Activated CD4-positive, alpha-beta T cell treated with anti-CD3 and anti-CD28 coated beads, Interleukin-2, amount 10 ng/mL, durations not matched to agents 7 days and 5 days (primary cell): ENCODE measurements at regions not wholly inside any gene's neighbourhood (a gene's known extent, or its start where the extent isn't known, plus 50 kb on each side); places are given as distances from the start of the nearest gene placed in this dataset.
"Not testable (repeated sequence)": the region's sequence is repeated elsewhere in the genome, so short reads cannot be mapped to it uniquely, and the experiment has no call there.

Experiments
- CTCF ChIA-PET: fragments of 350-600 bp; sonication (Branson Sonifier 250); formaldehyde crosslinking; loops from one replicate; lab custom pipeline; 2021; ENCODE audit warnings: antibody characterized with exemption; lab: Charles Lee
- POLR2A ChIA-PET: fragments of 350-600 bp; sonication (Branson Sonifier 250); formaldehyde crosslinking; loops from one replicate; lab custom pipeline; 2021; ENCODE audit warnings: antibody characterized with exemption; lab: Charles Lee
- DNase-seq: peaks from one replicate; pipeline ENCODE4 v3.0.0-alpha.2; 2020
- H3K27ac Mint-ChIP-seq: one replicate; pipeline ENCODE4 v1.8.0; 2021; ENCODE audit warnings: mild to moderate bottlenecking, moderate library complexity, mixed read lengths
- H3K27me3 Mint-ChIP-seq: one replicate; pipeline ENCODE4 v1.8.0; 2021; ENCODE audit warnings: mixed read lengths
- H3K36me3 Mint-ChIP-seq: one replicate; pipeline ENCODE4 v1.8.0; 2021; ENCODE audit warnings: low read depth, mixed read lengths
- H3K4me1 Mint-ChIP-seq: one replicate; pipeline ENCODE4 v1.8.0; 2021; ENCODE audit warnings: mixed read lengths
- H3K4me3 Mint-ChIP-seq: one replicate; pipeline ENCODE4 v1.8.0; 2021; ENCODE audit warnings: mild to moderate bottlenecking, moderate library complexity, mixed read lengths
- H3K9me3 Mint-ChIP-seq: one replicate; pipeline ENCODE4 v1.8.0; 2021; ENCODE audit warnings: mixed read lengths

- Mint-ChIP-seq H3K9me3 (peaks cover 23% of the 10 kb centered on the region), H3K27me3 (peaks cover 4% of the 10 kb centered on the region), H3K4me1 (no peaks in the 10 kb centered on the region), H3K4me3 (no peak overlapping the region), H3K36me3 (peaks cover 2% of the 10 kb centered on the region), H3K27ac (no peak overlapping the region)
- ChIA-PET POLR2A (no interaction called here), CTCF (no interaction called here)
- no peak for DNase-seq
Measured at GRCh38 chr13:99768986-99769385, 202.6 kb downstream of the ZIC5 start.

GRCh38 chr13:99766641-99767045 is 204.9 kb downstream of the ZIC5 start:
- Mint-ChIP-seq H3K27ac (no peak overlapping the region), H3K36me3 (no peaks in the 10 kb centered on the region), H3K9me3 (peaks cover 40% of the 10 kb centered on the region), H3K4me1 (no peaks in the 10 kb centered on the region), H3K4me3 (no peak overlapping the region), H3K27me3 (peaks cover 4% of the 10 kb centered on the region)
- no peak for DNase-seq
- POLR2A ChIA-PET, result no interaction called here
- CTCF ChIA-PET, result interaction anchor here (0.7 kb wide), 1 partner anchor 21 kb away, joined by 3 read pairs; no protein-coding TSS in a partner anchor

GRCh38 chr13:99765869-99766268 is 205.7 kb downstream of the ZIC5 start:
- CTCF ChIA-PET, result interaction anchor here (0.7 kb wide), 1 partner anchor 20 kb away, joined by 3 read pairs; no protein-coding TSS in a partner anchor
- peaks cover 4% of the 10 kb centered on the region for H3K27me3 Mint-ChIP-seq
- no peaks in the 10 kb centered on the region for H3K36me3 Mint-ChIP-seq
- no peak overlapping the region for H3K4me3 Mint-ChIP-seq
- peaks cover 45% of the 10 kb centered on the region for H3K9me3 Mint-ChIP-seq
- POLR2A ChIA-PET, result no interaction called here
- H3K4me1 Mint-ChIP-seq, result no peaks in the 10 kb centered on the region
- H3K27ac Mint-ChIP-seq, result no peak overlapping the region
- no peak for DNase-seq

- H3K4me3 Mint-ChIP-seq, result no peak overlapping the region
- no peaks in the 10 kb centered on the region for H3K36me3 Mint-ChIP-seq
- CTCF ChIA-PET, result no interaction called here
- H3K27me3 Mint-ChIP-seq, result no peaks in the 10 kb centered on the region
- H3K9me3 Mint-ChIP-seq, result peaks cover 36% of the 10 kb centered on the region
- POLR2A ChIA-PET, result no interaction called here
- DNase-seq, result no peak
- no peaks in the 10 kb centered on the region for H3K4me1 Mint-ChIP-seq
- no peak overlapping the region for H3K27ac Mint-ChIP-seq
Measured at GRCh38 chr13:99760456-99760855, 211.1 kb downstream of the ZIC5 start.

GRCh38 chr13:99759163-99759552 is 212.4 kb downstream of the ZIC5 start:
- DNase-seq, result no peak
- Mint-ChIP-seq H3K4me3 (no peak overlapping the region), H3K4me1 (no peaks in the 10 kb centered on the region), H3K27me3 (no peaks in the 10 kb centered on the region), H3K9me3 (peaks cover 29% of the 10 kb centered on the region), H3K27ac (no peak overlapping the region), H3K36me3 (no peaks in the 10 kb centered on the region)
- ChIA-PET CTCF (interaction anchor here (0.7 kb wide), 1 partner anchor 32 kb away, joined by 3 read pairs; no protein-coding TSS in a partner anchor), POLR2A (no interaction called here)

- POLR2A ChIA-PET, result no interaction called here
- Mint-ChIP-seq H3K27ac (no peak overlapping the region), H3K9me3 (peaks cover 27% of the 10 kb centered on the region), H3K27me3 (no peaks in the 10 kb centered on the region), H3K36me3 (no peaks in the 10 kb centered on the region), H3K4me1 (no peaks in the 10 kb centered on the region), H3K4me3 (no peak overlapping the region)
- DNase-seq, result no peak
- CTCF ChIA-PET, result interaction anchor here (0.7 kb wide), 1 partner anchor 33 kb away, joined by 3 read pairs; no protein-coding TSS in a partner anchor
Measured at GRCh38 chr13:99758460-99759162, 213.0 kb downstream of the ZIC5 start.

GRCh38 chr13:99757756-99758459 is 213.7 kb downstream of the ZIC5 start:
- Mint-ChIP-seq H3K9me3 (peaks cover 24% of the 10 kb centered on the region), H3K27ac (no peak overlapping the region), H3K4me1 (no peaks in the 10 kb centered on the region), H3K36me3 (no peaks in the 10 kb centered on the region), H3K4me3 (no peak overlapping the region), H3K27me3 (no peaks in the 10 kb centered on the region)
- ChIA-PET POLR2A (no interaction called here), CTCF (no interaction called here)
- DNase-seq, result no peak

- POLR2A ChIA-PET, result no interaction called here
- Mint-ChIP-seq H3K36me3 (no peaks in the 10 kb centered on the region), H3K27me3 (no peaks in the 10 kb centered on the region), H3K27ac (no peak overlapping the region), H3K9me3 (peaks cover 10% of the 10 kb centered on the region), H3K4me3 (no peak overlapping the region), H3K4me1 (no peaks in the 10 kb centered on the region)
- DNase-seq, result no peak
- CTCF ChIA-PET, result interaction anchor here (0.6 kb wide), 1 partner anchor 681 kb away, joined by 6 read pairs; no protein-coding TSS in a partner anchor
Measured at GRCh38 chr13:99756281-99756680, 215.3 kb downstream of the ZIC5 start.

GRCh38 chr13:99754750-99755149 is 216.8 kb downstream of the ZIC5 start:
- H3K4me1 Mint-ChIP-seq, H3K4me3 Mint-ChIP-seq, DNase-seq, H3K27ac Mint-ChIP-seq, POLR2A ChIA-PET, H3K9me3 Mint-ChIP-seq, H3K36me3 Mint-ChIP-seq, H3K27me3 Mint-ChIP-seq, CTCF ChIA-PET: not testable (repeated sequence)

- H3K27ac Mint-ChIP-seq, result no peak overlapping the region
- CTCF ChIA-PET, result no interaction called here
- POLR2A ChIA-PET, result interaction anchor here (0.5 kb wide), 1 partner anchor 1038 kb away, joined by 6 read pairs; no protein-coding TSS in a partner anchor
- no peak for DNase-seq
- H3K4me1 Mint-ChIP-seq, result no peaks in the 10 kb centered on the region
- H3K36me3 Mint-ChIP-seq, result no peaks in the 10 kb centered on the region
- H3K27me3 Mint-ChIP-seq, result no peaks in the 10 kb centered on the region
- no peaks in the 10 kb centered on the region for H3K9me3 Mint-ChIP-seq
- no peak overlapping the region for H3K4me3 Mint-ChIP-seq
Measured at GRCh38 chr13:99752373-99752772, 219.2 kb downstream of the ZIC5 start.

- ChIA-PET POLR2A (no interaction called here), CTCF (no interaction called here)
- H3K27ac Mint-ChIP-seq, result no peak overlapping the region
- no peaks in the 10 kb centered on the region for H3K36me3 Mint-ChIP-seq
- H3K4me1 Mint-ChIP-seq, result no peaks in the 10 kb centered on the region
- H3K9me3 Mint-ChIP-seq, result no peaks in the 10 kb centered on the region
- H3K27me3 Mint-ChIP-seq, result no peaks in the 10 kb centered on the region
- no peak overlapping the region for H3K4me3 Mint-ChIP-seq
- DNase-seq, result no peak
Measured at GRCh38 chr13:99751517-99752199, 219.9 kb downstream of the ZIC5 start.

GRCh38 chr13:99750951-99751350 is 220.6 kb downstream of the ZIC5 start:
- DNase-seq, result no peak
- no peaks in the 10 kb centered on the region for H3K36me3 Mint-ChIP-seq
- H3K4me1 Mint-ChIP-seq, result no peaks in the 10 kb centered on the region
- no peak overlapping the region for H3K4me3 Mint-ChIP-seq
- no peaks in the 10 kb centered on the region for H3K9me3 Mint-ChIP-seq
- no peak overlapping the region for H3K27ac Mint-ChIP-seq
- ChIA-PET CTCF (interaction anchor here (0.6 to 0.8 kb wide), 2 partner anchors 160 to 225 kb away, joined by 3 read pairs; no protein-coding TSS in a partner anchor), POLR2A (no interaction called here)
- H3K27me3 Mint-ChIP-seq, result no peaks in the 10 kb centered on the region
